ENCODE measurements at regions not wholly inside any gene's neighbourhood (a gene's known extent, or its start where the extent isn't known, plus 50 kb on each side); places are given as distances from the start of the nearest gene placed in this dataset.
A peak's percentile ranks its signal among the peaks of the same experiment; 100 is the strongest.

DNA sequence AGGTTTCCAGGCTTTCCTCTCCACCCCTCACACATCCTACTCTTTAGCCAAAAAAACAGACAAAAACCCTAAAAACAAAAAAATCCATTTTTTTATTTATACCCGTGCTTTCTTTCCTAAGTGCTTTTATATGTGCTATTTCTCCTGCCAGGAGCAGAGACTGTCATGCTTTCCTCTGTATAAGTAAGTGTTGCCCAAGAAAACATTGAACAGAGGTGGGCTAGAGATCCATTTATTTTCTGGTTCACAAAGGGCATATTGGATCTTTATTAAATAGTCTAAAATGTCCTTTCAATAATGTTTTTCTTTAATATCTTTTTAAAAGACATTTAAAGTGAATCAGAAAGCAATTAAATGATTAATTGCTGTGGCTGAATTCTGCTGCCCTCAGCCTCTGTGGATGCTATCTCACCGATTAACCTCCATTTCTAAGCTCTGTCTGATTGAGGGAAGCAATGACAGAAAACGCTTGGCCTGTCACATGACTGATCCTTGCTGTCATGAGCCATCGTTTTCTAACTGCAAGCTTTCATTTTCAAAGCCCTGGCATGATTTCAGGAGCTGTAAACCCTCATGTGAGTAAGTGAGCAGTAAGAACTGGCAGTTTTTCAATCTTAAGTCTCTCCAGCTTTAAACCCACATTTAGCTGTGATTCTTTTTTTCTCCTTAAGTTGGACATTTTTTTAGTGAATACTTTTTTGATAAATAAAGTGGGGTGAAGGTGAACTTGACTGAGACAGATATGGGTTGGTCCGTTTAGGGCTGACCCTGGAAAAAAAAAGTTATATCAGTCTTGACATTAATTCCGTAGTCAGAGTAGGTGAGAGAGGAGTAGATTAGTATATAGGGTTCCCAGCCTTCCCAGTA lies 180.7 kb upstream of the PGRMC2 start (continued):
- TF ChIP-seq, protein P1, sequence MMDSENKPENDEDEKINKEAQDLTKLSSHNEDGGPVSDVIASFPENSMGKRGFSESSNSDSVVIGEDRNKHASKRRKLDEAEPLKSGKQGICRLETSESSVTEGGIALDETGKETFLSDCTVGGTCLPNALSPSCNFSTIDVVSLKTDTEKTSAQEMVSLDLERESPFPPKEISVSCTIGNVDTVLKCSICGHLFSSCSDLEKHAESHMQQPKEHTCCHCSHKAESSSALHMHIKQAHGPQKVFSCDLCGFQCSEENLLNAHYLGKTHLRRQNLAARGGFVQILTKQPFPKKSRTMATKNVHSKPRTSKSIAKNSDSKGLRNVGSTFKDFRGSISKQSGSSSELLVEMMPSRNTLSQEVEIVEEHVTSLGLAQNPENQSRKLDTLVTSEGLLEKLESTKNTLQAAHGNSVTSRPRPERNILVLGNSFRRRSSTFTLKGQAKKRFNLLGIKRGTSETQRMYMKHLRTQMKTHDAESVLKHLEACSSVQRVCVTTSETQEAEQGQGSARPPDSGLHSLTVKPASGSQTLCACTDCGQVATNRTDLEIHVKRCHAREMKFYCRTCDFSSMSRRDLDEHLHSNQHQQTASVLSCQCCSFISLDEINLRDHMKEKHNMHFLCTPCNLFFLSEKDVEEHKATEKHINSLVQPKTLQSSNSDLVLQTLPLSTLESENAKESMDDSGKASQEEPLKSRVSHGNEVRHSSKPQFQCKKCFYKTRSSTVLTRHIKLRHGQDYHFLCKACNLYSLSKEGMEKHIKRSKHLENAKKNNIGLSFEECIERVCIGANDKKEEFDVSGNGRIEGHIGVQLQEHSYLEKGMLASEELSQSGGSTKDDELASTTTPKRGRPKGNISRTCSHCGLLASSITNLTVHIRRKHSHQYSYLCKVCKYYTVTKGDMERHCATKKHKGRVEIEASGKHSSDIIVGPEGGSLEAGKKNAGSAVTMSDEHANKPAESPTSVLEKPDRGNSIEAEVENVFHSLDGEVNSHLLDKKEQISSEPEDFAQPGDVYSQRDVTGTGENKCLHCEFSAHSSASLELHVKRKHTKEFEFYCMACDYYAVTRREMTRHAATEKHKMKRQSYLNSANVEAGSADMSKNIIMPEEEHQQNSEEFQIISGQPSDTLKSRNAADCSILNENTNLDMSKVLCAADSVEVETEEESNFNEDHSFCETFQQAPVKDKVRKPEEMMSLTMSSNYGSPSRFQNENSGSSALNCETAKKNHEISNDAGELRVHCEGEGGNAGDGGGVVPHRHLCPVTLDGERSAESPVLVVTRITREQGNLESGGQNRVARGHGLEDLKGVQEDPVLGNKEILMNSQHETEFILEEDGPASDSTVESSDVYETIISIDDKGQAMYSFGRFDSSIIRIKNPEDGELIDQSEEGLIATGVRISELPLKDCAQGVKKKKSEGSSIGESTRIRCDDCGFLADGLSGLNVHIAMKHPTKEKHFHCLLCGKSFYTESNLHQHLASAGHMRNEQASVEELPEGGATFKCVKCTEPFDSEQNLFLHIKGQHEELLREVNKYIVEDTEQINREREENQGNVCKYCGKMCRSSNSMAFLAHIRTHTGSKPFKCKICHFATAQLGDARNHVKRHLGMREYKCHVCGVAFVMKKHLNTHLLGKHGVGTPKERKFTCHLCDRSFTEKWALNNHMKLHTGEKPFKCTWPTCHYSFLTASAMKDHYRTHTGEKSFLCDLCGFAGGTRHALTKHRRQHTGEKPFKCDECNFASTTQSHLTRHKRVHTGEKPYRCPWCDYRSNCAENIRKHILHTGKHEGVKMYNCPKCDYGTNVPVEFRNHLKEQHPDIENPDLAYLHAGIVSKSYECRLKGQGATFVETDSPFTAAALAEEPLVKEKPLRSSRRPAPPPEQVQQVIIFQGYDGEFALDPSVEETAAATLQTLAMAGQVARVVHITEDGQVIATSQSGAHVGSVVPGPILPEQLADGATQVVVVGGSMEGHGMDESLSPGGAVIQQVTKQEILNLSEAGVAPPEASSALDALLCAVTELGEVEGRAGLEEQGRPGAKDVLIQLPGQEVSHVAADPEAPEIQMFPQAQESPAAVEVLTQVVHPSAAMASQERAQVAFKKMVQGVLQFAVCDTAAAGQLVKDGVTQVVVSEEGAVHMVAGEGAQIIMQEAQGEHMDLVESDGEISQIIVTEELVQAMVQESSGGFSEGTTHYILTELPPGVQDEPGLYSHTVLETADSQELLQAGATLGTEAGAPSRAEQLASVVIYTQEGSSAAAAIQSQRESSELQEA (IDR thresholded peaks at IDR 0.05; ENCODE audit: low read depth) = no peak
- TF ChIP-seq ZBTB8A (IDR thresholded peaks at IDR 0.05; ENCODE audit: partially characterized antibody) = no peak
- no peak for TF ChIP-seq ZKSCAN1 (IDR thresholded peaks at IDR 0.05; ENCODE audit: low read depth, low read length)
- TF ChIP-seq NFE2 (IDR thresholded peaks at IDR 0.05; ENCODE audit: low read depth) = 0 out of 2 replicates have a peak, but pooled peaks have one; percentile 21
- no peak for TF ChIP-seq GATAD2B (IDR thresholded peaks at IDR 0.05; ENCODE audit: borderline replicate concordance)
- TF ChIP-seq SOX6 (IDR thresholded peaks at IDR 0.05) = no peak
- no peak for TF ChIP-seq RBM17 (IDR thresholded peaks at IDR 0.05; ENCODE audit: borderline replicate concordance, low read depth, low read length)
- TF ChIP-seq, protein P2, sequence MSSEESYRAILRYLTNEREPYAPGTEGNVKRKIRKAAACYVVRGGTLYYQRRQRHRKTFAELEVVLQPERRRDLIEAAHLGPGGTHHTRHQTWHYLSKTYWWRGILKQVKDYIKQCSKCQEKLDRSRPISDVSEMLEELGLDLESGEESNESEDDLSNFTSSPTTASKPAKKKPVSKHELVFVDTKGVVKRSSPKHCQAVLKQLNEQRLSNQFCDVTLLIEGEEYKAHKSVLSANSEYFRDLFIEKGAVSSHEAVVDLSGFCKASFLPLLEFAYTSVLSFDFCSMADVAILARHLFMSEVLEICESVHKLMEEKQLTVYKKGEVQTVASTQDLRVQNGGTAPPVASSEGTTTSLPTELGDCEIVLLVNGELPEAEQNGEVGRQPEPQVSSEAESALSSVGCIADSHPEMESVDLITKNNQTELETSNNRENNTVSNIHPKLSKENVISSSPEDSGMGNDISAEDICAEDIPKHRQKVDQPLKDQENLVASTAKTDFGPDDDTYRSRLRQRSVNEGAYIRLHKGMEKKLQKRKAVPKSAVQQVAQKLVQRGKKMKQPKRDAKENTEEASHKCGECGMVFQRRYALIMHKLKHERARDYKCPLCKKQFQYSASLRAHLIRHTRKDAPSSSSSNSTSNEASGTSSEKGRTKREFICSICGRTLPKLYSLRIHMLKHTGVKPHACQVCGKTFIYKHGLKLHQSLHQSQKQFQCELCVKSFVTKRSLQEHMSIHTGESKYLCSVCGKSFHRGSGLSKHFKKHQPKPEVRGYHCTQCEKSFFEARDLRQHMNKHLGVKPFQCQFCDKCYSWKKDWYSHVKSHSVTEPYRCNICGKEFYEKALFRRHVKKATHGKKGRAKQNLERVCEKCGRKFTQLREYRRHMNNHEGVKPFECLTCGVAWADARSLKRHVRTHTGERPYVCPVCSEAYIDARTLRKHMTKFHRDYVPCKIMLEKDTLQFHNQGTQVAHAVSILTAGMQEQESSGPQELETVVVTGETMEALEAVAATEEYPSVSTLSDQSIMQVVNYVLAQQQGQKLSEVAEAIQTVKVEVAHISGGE (CRISPR knock-in tag; IDR thresholded peaks at IDR 0.05) = no peak
- TF ChIP-seq PTRF (tag; IDR thresholded peaks at IDR 0.05) = no peak
- no peak for TF ChIP-seq NFIX (CRISPR knock-in tag; IDR thresholded peaks at IDR 0.05; ENCODE audit: low read depth)
- TF ChIP-seq, protein P3, sequence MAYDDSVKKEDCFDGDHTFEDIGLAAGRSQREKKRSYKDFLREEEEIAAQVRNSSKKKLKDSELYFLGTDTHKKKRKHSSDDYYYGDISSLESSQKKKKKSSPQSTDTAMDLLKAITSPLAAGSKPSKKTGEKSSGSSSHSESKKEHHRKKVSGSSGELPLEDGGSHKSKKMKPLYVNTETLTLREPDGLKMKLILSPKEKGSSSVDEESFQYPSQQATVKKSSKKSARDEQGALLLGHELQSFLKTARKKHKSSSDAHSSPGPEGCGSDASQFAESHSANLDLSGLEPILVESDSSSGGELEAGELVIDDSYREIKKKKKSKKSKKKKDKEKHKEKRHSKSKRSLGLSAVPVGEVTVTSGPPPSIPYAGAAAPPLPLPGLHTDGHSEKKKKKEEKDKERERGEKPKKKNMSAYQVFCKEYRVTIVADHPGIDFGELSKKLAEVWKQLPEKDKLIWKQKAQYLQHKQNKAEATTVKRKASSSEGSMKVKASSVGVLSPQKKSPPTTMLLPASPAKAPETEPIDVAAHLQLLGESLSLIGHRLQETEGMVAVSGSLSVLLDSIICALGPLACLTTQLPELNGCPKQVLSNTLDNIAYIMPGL (CRISPR knock-in tag; IDR thresholded peaks at IDR 0.05) = no peak
- TF ChIP-seq TAF7 (tag; IDR thresholded peaks at IDR 0.05) = no peak
